Glomerular visceral epithelial cell (primary cell): ENCODE measurements at regions not wholly inside any gene's neighbourhood (a gene's known extent, or its start where the extent isn't known, plus 50 kb on each side); places are given as distances from the start of the nearest gene placed in this dataset.

ENCODE experiments used
- DNase-seq: peaks from one replicate; pipeline ENCODE4 v3.0.0-alpha.2; 2016; ENCODE audit errors: extremely low spot score

- no peak for DNase-seq
Observed at GRCh38 chr10:10353326-10353868, 664.3 kb upstream of the CELF2 start.

- no peak for DNase-seq
Observed at GRCh38 chr10:10359263-10359662, 658.4 kb upstream of the CELF2 start.

DNA sequence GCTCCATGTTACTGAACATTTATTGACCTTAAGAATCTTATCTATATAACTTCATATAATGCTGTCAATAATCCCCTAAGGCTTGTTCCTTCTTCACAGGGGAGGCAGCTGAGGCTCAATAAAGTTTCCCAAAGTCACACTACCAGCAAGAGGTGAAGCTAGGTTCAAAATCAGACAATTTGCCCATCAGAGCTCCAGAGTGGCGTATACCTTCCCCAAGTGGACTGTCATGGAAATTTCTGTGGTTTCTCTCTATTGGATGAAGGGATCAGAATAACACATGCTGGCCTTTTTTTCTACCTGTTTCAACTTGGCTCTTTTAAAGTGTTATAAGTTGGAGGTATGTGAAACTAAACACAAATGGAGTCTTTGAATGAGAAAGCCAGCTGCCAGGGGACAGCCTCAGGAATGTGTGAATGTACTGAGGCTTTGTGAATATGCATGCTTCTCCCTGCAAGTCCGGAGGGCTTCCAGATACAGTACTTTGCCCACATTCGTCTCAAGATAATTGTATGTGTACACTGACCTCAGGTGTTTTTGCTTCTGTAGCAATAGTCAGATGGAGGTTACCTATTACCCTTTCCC lies 656.3 kb upstream of the CELF2 start:
- no peak for DNase-seq

- no peak for DNase-seq
Observed at GRCh38 chr10:10362800-10363199, 654.9 kb upstream of the CELF2 start.

- no peak for DNase-seq
Observed at GRCh38 chr10:10363217-10363616, 654.5 kb upstream of the CELF2 start.

DNA sequence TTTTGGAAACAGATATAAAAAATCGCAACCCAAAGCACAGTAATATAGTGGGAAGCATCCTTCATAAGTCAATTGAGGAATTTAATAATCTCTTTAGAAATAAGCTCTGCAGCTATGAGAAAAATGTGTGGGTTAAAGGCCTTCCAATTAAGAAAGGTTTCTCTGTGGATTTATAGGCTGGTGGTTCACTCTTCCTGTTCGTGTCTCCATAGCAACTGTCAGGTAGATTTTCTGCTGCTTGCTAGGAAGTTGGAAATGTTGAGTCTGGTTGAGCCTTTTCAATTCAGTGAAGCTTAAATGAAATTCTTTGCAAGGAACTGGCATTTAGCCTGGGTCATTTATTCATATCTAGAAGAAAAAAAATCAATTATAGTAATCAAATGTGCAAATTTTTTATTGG lies 652.8 kb upstream of the CELF2 start:
- no peak for DNase-seq

DNA sequence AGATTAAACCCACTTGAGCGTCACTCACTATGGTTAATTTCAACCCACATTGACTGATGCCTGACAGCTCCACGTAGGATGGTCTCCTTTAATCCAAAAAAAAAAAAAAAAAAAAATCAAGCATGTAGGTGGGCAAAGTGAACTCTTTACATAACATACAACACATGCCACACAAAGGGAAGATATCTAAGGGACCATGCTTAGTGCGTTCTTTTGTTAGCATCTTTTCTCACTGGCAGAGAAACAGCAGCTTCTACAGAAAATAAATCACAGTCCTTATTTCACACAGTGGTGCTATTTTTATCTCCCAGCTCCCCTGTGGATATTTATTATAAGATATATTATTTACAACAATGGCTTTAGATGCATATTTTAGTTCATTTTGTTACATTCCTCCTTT lies 652.0 kb upstream of the CELF2 start:
- DNase-seq = no peak

GRCh38 chr10:10366836-10367235 lies 650.8 kb upstream of the CELF2 start:
- no peak for DNase-seq

DNA sequence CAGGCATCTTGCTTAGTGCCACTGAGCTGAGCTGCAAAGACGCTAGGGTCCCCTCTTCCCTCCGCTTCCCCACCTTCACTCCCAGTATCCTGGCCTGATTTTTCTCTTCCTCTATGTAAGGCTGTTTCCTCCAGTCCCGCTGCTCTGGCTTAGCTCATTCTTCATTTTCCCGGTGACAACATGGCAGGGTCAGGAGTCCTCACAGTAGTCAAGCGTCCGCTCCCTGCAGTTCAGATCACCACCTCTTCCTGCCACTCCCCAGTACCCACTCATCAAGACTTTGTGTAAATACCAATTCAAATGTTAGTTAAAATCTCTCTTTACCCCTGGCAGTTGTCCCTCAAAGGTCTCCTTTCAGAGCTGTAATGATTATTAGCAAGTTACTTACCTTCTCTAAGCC lies 650.4 kb upstream of the CELF2 start:
- no peak for DNase-seq

DNA sequence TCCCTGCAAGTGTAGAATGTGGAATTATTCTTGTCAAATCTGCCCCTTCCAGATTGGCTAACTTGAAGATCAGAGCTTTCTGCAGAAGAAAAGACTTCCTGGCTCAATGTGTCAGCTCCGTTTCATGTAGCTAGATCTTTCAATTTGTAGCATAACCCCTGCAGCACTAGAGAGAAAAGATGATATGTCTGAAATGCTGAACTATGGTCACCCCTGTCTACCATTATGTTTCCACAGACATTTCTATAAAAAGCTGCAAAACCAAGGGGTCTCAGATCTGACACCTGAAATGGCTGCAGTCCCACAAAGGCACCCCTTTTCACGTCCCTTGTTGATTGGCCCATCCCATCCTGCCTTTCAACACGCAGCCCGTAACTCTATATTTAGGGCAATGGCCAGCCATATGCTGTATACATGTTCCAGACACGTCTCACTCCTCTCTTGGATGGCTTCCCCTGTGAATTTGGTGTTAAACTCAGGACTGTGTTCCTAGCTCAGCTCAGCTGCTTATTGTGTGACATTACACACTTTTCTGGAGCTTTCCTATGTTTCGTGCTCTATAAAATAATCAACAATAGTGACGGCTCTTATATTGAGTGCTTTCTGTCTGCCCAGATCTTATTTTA lies 648.6 kb upstream of the CELF2 start:
- DNase-seq = no peak

GRCh38 chr10:10385831-10386230 lies 631.8 kb upstream of the CELF2 start:
- no peak for DNase-seq

- DNase-seq = no peak
Observed at GRCh38 chr10:10389182-10389581, 628.5 kb upstream of the CELF2 start.

- DNase-seq = no peak
Observed at GRCh38 chr10:10392511-10392910, 625.2 kb upstream of the CELF2 start.

DNA sequence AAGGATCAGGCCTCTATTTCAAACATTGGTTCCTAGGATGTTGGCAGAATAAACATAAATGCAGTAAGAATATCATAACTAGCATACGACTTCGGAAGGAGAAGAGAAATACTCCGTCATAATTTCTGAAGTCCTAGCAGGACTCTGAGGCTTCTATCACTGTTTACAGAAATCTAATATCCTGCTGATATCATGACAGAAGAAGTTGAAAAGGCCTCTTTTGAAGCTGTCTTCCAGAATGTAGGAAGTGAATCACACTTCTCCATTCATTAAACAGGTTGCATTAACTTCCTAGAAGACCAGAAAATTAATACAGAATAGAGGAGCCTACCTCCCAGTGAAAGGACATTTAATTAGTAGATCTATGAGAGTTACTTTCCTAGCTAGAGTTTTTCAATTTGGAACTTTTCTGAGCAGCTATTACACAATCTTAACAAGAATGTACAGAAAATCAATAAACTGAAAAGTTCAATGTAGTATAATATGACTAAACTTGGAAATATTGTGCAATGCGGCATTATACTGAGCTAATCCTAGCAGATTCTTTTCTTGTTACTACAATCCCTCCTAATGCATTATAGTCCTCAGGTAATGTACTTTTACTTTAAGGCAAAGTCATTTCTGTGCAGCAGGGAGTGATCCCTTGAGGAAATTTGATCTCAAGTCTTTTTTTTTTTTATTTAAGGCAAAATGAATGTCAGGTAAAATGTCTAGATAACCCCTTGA lies 622.6 kb upstream of the CELF2 start:
- DNase-seq = no peak

- no peak for DNase-seq
Observed at GRCh38 chr10:10396601-10397000, 621.1 kb upstream of the CELF2 start.

GRCh38 chr10:10397906-10398305 lies 619.8 kb upstream of the CELF2 start:
- DNase-seq = no peak

DNA sequence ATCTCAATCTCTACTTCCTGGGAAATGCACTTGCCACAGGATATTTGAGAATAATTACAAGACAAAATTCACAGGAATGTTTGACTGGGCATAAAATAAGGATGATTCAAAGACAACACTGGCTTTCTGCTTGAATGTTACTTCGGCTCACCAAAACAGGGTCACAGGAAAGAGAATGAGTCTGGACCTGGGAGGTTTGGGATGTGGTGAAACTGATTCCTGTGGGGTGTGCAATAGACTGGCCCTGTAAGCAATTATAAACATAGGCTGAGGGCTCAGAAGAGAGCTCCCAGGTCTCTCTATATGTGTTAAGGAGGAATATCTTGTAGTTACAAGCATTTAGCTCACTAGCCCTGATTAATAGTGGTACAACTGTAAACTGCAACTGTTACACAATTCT lies 613.9 kb upstream of the CELF2 start:
- no peak for DNase-seq

DNA sequence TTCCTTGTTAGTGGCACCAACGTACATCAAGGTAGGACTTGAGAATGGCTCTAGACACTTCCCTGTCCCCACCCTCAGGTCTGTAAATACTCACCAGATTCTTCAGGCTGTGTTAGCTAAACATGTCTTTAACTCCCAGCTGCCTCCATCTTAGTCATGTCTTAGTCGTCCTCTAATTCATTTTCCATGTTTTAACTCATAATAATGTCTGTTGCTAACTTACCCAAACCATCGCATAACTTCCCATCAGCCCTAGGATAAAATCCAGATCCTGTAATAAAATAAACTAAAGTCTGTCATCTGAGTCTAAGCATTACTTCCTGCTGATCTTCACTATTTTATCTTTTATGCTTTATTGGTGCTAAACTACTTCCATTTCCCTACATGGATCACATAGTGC lies 600.0 kb upstream of the CELF2 start:
- DNase-seq = no peak

- no peak for DNase-seq
Observed at GRCh38 chr10:10418387-10418786, 599.3 kb upstream of the CELF2 start.

- no peak for DNase-seq
Observed at GRCh38 chr10:10421071-10421470, 596.6 kb upstream of the CELF2 start.

GRCh38 chr10:10431422-10432066 lies 586.1 kb upstream of the CELF2 start:
- DNase-seq = no peak

- DNase-seq = no peak
Observed at GRCh38 chr10:10432296-10433035, 585.2 kb upstream of the CELF2 start.
